ENCODE measurements at regions not wholly inside any gene's neighbourhood (a gene's known extent, or its start where the extent isn't known, plus 50 kb on each side); places are given as distances from the start of the nearest gene placed in this dataset.
A peak's percentile ranks its signal among the peaks of the same experiment; 100 is the strongest.

GRCh38 chr5:168012006-168012405 is 279.4 kb upstream of the WWC1 start:
- DNase-seq, result no peak

- no peak for DNase-seq
Measured at GRCh38 chr5:168013546-168013945, 277.9 kb upstream of the WWC1 start.

GRCh38 chr5:168014433-168015123 is 276.9 kb upstream of the WWC1 start:
- no peak for DNase-seq

GRCh38 chr5:168015506-168015905 is 275.9 kb upstream of the WWC1 start:
- no peak for DNase-seq

- no peak for DNase-seq
Measured at GRCh38 chr5:168017313-168017712, 274.1 kb upstream of the WWC1 start.

- no peak for DNase-seq
Measured at GRCh38 chr5:168019143-168019542, 272.3 kb upstream of the WWC1 start.

GRCh38 chr5:168020542-168021294 is 270.7 kb upstream of the WWC1 start:
- DNase-seq, result no peak

- DNase-seq, result no peak
Measured at GRCh38 chr5:168022446-168023169, 268.8 kb upstream of the WWC1 start.

- peak; percentile 70 for DNase-seq
Measured at GRCh38 chr5:168023191-168023590, 268.3 kb upstream of the WWC1 start.

- no peak for DNase-seq
Measured at GRCh38 chr5:168024306-168024705, 267.1 kb upstream of the WWC1 start.

- DNase-seq, result no peak
Measured at GRCh38 chr5:168027007-168027406, 264.4 kb upstream of the WWC1 start.

- DNase-seq, result no peak
Measured at GRCh38 chr5:168030912-168031311, 260.5 kb upstream of the WWC1 start.

- DNase-seq, result no peak
Measured at GRCh38 chr5:168031614-168032013, 259.8 kb upstream of the WWC1 start.

- no peak for DNase-seq
Measured at GRCh38 chr5:168039039-168039438, 252.4 kb upstream of the WWC1 start.

GRCh38 chr5:168039566-168040248 is 251.7 kb upstream of the WWC1 start:
- no peak for DNase-seq

- DNase-seq, result no peak
Measured at GRCh38 chr5:168041583-168041982, 249.9 kb upstream of the WWC1 start.

- DNase-seq, result no peak
Measured at GRCh38 chr5:168042284-168043068, 249.0 kb upstream of the WWC1 start.

GRCh38 chr5:168046163-168046562 is 245.3 kb upstream of the WWC1 start:
- no peak for DNase-seq

GRCh38 chr5:168047043-168047668 is 244.3 kb upstream of the WWC1 start:
- no peak for DNase-seq

GRCh38 chr5:168047669-168048111 is 243.8 kb upstream of the WWC1 start:
- no peak for DNase-seq

- DNase-seq, result no peak
Measured at GRCh38 chr5:168048486-168048885, 243.0 kb upstream of the WWC1 start.
